Neural progenitor cell (in vitro differentiated cells): ENCODE measurements at regions not wholly inside any gene's neighbourhood (a gene's known extent, or its start where the extent isn't known, plus 50 kb on each side); places are given as distances from the start of the nearest gene placed in this dataset.

Source experiments
- EZH2 ChIP-seq: fragments of 200-600 bp; sonication (generic); IDR thresholded peaks from 2 replicates; pipeline ENCODE4 v1.6.1; 2017; ENCODE audit warnings: antibody characterized with exemption, mild to moderate bottlenecking, moderate library complexity
- EZH2phosphoT487 ChIP-seq: fragments of 200-600 bp; sonication (generic); IDR thresholded peaks from 2 replicates; pipeline ENCODE4 v1.6.1; 2017; ENCODE audit warnings: antibody characterized with exemption
- TF ChIP-seq, protein P1 (sequence below): fragments of 200-600 bp; sonication (generic); IDR thresholded peaks from 2 replicates; pipeline ENCODE4 v1.5.1; 2017; ENCODE audit warnings: antibody characterized with exemption, mild to moderate bottlenecking

DNA sequence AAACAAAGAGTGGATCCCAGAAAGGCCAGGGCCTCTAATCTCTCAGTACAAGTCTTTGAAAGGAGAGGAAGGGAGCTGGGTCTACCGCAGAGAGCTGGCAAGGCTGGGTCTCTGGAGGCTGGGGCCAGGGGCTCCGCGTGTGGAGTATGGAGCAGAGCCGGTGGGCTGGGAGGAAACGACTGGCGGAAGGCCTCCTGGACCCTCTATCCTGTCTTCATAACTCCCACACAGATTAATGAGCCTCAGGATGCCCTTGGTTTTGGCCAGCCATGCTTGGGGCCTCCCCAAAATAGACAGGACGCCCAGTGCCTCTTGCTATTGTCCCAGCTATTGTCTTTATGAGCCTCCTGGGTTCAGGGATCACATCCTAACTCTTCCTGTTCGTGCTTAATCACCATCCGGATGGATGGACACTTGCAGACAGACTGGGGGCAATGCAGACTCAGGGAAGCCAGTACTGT is 306.4 kb downstream of the DHX35 start:
- TF ChIP-seq, protein P1, sequence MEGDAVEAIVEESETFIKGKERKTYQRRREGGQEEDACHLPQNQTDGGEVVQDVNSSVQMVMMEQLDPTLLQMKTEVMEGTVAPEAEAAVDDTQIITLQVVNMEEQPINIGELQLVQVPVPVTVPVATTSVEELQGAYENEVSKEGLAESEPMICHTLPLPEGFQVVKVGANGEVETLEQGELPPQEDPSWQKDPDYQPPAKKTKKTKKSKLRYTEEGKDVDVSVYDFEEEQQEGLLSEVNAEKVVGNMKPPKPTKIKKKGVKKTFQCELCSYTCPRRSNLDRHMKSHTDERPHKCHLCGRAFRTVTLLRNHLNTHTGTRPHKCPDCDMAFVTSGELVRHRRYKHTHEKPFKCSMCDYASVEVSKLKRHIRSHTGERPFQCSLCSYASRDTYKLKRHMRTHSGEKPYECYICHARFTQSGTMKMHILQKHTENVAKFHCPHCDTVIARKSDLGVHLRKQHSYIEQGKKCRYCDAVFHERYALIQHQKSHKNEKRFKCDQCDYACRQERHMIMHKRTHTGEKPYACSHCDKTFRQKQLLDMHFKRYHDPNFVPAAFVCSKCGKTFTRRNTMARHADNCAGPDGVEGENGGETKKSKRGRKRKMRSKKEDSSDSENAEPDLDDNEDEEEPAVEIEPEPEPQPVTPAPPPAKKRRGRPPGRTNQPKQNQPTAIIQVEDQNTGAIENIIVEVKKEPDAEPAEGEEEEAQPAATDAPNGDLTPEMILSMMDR: no peak
- TF ChIP-seq EZH2 (no peak), EZH2phosphoT487 (no peak)
